Pancreas (tissue), 10 donors: ENCODE measurements at regions not wholly inside any gene's neighbourhood (a gene's known extent, or its start where the extent isn't known, plus 50 kb on each side); places are given as distances from the start of the nearest gene placed in this dataset.
A peak's percentile ranks its signal among the peaks of the same experiment; 100 is the strongest.

Experiments
- ATAC-seq, 4 donors: fragments of 200-7000 bp; cut with Tn5 transposase; one replicate each; pipeline versions ENCODE4 v1.8.0 to v1.9.1; 2020; ENCODE audit warnings: mild to moderate bottlenecking in 4 of 4, moderate library complexity in 4 of 4
- DNase-seq, 6 donors: peaks; one replicate each; pipeline ENCODE4 v3.0.0-alpha.2; 2020
- FAIRE-seq: peaks from 2 replicates; lab custom pipeline; 2012; peaks lifted over from hg19 to GRCh38; lab: Jason Lieb, UNC
- H3K27ac ChIP-seq, 4 donors: fragments of 200-600 bp; sonication (generic); 1 replicate in 3 of 4; 2 replicates in 1 of 4; pipeline versions ENCODE4 v1.5.0 to v1.8.0; 2020
- H3K27me3 ChIP-seq, 4 donors: fragments of 200-600 bp; one replicate each; pipeline ENCODE4 v1.8.0; 2021
- H3K36me3 ChIP-seq, 3 donors: fragments of 200-600 bp; sonication (generic) in 1 of 3; one replicate each; pipeline versions ENCODE4 v1.5.0 to v1.8.0; 2020 to 2021
- H3K4me1 ChIP-seq, 3 donors: fragments of 200-600 bp; one replicate each; pipeline ENCODE4 v1.8.0; 2021
- H3K4me3 ChIP-seq, 4 donors: fragments of 200-600 bp; sonication (generic) in 2 of 4; one replicate each; pipeline versions ENCODE4 v1.5.0 to v1.8.0; 2020 to 2021
- H3K9me3 ChIP-seq, 4 donors: fragments of 200-600 bp; one replicate each; pipeline ENCODE4 v1.8.0; 2021
- WGBS, 2 donors: extraction: QIAGEN DNeasy Blood & Tissue Kit; methylation state at CpG; one replicate each; pipeline ENCODE4 v1.1.7; 2013; 5-methylcytosine and 5-hydroxymethylcytosine counted together
- intact Hi-C, 3 donors: fragments of 100-400 bp; cut with DNase I; formaldehyde crosslinking; loops; one replicate each; pipeline versions ENCODE4 v1.11.1 to v1.14.2; 2022
- TF ChIP-seq, protein P1 (sequence below), 4 donors: fragments of 200-600 bp; sonication (generic) in 3 of 4; IDR thresholded peaks; one replicate each; pipeline versions ENCODE4 v1.5.0 to v1.8.0; 2021; ENCODE audit warnings: antibody characterized with exemption in 4 of 4
- donor health status: healthy with polysubstance abuse.
- donor health status: DM: no; HTN: no; CAD: no; lungs with moderate emphysema.
- donor health status: DM: no; HTN: no; CAD: no.
- donor health status: control.
- donor health status: control.
- donor health status: Bipolar disorder and iron deficiency.
- donor health status: DM: yes; HTN: yes; CAD: no.
- donor health status: DM: no; HTN: no; CAD: no.
- donor health status: DM: no; HTN: no; CAD: no.
- donor health status: DM: yes; HTN: yes; CAD: no.

DNA sequence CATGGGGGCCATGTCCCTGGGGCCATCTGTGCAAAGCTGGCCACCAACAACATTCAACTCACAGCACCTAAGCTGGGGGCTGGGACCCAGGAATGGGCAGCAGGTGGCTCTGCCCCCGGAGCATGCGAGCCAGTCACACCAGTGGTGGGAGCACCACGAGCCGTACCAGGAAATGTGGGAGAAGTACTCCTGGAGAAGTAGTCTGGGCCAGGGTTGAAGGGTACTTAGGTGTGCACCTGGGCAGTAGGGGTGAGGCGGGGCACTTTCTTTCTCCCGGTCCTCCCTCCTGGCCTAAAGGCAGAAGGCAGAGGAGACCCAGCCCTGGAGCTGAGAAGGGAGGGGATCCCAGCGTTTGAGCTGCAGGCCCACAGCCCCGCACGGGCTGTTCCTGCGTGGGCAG is 94.2 kb downstream of the PLXNA1 start:
- Histone ChIP-seq H3K27ac (no peak overlapping the region), H3K4me1 (no peaks in the 10 kb centered on the region), H3K27me3 (no peaks in the 10 kb centered on the region), H3K36me3 (no peaks in the 10 kb centered on the region), H3K4me3 (no peak overlapping the region), H3K9me3 (no peaks in the 10 kb centered on the region)
- DNase-seq (no peak), ATAC-seq (no peak), FAIRE-seq (no peak)
- TF ChIP-seq, protein P1, sequence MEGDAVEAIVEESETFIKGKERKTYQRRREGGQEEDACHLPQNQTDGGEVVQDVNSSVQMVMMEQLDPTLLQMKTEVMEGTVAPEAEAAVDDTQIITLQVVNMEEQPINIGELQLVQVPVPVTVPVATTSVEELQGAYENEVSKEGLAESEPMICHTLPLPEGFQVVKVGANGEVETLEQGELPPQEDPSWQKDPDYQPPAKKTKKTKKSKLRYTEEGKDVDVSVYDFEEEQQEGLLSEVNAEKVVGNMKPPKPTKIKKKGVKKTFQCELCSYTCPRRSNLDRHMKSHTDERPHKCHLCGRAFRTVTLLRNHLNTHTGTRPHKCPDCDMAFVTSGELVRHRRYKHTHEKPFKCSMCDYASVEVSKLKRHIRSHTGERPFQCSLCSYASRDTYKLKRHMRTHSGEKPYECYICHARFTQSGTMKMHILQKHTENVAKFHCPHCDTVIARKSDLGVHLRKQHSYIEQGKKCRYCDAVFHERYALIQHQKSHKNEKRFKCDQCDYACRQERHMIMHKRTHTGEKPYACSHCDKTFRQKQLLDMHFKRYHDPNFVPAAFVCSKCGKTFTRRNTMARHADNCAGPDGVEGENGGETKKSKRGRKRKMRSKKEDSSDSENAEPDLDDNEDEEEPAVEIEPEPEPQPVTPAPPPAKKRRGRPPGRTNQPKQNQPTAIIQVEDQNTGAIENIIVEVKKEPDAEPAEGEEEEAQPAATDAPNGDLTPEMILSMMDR (IDR thresholded peaks at IDR 0.05) = no peak
- 92 to 93% methylated on average over 10 of the region's 10 CpGs for WGBS, 2 donors
- intact Hi-C loops = no loop called here

DNA sequence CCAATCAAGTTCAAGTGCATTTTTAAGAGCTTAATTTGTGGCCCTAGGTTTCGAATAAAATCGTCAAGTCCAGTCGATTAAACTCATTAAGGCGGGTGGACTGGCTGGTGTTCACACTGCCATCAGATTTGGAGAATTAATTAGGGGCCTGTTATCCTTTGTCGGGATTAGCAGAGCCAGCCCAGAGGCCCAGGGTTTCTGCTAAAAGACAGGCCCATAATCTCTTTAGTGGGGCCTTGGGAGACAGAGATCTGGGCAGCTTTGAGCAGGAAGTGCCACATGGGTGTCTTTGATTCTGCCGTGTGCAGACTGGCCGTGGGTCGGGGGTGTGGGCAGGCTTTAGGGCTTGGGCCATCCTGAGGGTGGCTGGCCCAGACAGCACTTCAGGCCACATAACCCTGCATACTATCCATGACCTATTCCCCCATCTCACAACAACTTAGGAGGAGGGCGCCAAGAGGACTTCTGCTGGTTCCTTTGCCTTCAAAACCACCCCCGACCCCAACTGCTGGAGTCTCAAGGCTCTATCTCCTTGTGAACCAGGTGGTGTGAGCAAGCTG is 94.7 kb downstream of the PLXNA1 start:
- no peak for FAIRE-seq
- intact Hi-C loops = no loop called here
- DNase-seq = peak in 1 of 6 donors; percentile 32
- no peak overlapping the region for H3K4me3 ChIP-seq
- H3K27ac ChIP-seq = no peak overlapping the region
- TF ChIP-seq, protein P1 (IDR thresholded peaks at IDR 0.05) = no peak
- H3K36me3 ChIP-seq = no peaks in the 10 kb centered on the region
- H3K4me1 ChIP-seq = no peaks in the 10 kb centered on the region
- 86 to 92% methylated on average over 9 to 10 of the region's 10 CpGs for WGBS, 2 donors
- no peak for ATAC-seq
- no peaks in the 10 kb centered on the region for H3K27me3 ChIP-seq
- no peaks in the 10 kb centered on the region for H3K9me3 ChIP-seq

DNA sequence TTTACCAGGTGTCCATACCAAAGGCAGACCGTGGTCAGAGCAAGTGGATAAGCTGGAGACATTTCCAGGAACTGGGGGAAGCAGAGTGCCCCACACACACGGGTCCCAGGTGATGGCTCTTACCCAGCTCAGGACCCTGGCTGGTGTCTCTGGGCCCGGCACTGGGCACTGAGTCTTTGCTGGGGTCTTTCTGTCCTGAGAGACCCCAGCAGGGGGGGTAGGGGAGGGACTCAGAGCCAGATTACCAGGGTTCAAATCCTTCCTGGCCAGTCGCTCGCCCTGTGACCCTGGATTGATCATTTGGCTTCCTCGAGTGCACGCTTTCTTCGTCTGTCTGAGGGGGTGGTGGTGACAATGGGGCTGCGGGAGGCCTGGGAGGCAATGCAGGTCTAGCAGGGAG is 95.7 kb downstream of the PLXNA1 start:
- 86 to 95% methylated on average over 9 of the region's 9 CpGs for WGBS, 2 donors
- DNase-seq (peak in 1 of 6 donors; percentile 29), FAIRE-seq (no peak), ATAC-seq (no peak)
- no peaks in the 10 kb centered on the region for H3K36me3 ChIP-seq
- TF ChIP-seq, protein P1 (IDR thresholded peaks at IDR 0.05) = no peak
- H3K4me1 ChIP-seq = no peaks in the 10 kb centered on the region
- H3K9me3 ChIP-seq = no peaks in the 10 kb centered on the region
- no peak overlapping the region for H3K4me3 ChIP-seq
- H3K27ac ChIP-seq = no peak overlapping the region
- intact Hi-C loops = no loop called here
- no peaks in the 10 kb centered on the region for H3K27me3 ChIP-seq

DNA sequence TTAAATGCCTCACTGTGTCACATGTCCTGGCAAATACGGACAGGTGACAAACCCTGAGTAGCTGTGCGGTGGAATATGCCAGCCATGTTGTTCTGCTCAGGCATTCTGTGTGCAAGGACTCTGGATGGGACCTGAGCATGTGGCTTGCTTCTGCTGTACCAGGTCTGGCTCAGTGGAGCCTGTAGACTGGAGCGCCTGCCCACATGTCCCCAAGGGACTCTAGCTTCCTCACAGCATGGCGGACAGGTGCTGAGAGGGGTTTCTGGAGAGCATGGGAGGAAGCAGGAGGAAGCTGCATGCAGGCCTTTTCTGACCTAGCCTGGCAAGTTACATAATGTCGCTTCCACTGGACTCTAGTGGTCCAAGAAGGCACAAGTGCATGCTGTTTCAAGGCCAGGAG is 96.3 kb downstream of the PLXNA1 start:
- Histone ChIP-seq H3K4me1 (no peaks in the 10 kb centered on the region), H3K4me3 (no peak overlapping the region), H3K27me3 (no peaks in the 10 kb centered on the region), H3K36me3 (no peaks in the 10 kb centered on the region), H3K9me3 (no peaks in the 10 kb centered on the region), H3K27ac (no peak overlapping the region)
- no peak for FAIRE-seq
- intact Hi-C loops = no loop called here
- WGBS, 2 donors = 93 to 99% methylated on average over 5 of the region's 5 CpGs
- no peak for ATAC-seq
- no peak for DNase-seq
- TF ChIP-seq, protein P1 (IDR thresholded peaks at IDR 0.05) = no peak

DNA sequence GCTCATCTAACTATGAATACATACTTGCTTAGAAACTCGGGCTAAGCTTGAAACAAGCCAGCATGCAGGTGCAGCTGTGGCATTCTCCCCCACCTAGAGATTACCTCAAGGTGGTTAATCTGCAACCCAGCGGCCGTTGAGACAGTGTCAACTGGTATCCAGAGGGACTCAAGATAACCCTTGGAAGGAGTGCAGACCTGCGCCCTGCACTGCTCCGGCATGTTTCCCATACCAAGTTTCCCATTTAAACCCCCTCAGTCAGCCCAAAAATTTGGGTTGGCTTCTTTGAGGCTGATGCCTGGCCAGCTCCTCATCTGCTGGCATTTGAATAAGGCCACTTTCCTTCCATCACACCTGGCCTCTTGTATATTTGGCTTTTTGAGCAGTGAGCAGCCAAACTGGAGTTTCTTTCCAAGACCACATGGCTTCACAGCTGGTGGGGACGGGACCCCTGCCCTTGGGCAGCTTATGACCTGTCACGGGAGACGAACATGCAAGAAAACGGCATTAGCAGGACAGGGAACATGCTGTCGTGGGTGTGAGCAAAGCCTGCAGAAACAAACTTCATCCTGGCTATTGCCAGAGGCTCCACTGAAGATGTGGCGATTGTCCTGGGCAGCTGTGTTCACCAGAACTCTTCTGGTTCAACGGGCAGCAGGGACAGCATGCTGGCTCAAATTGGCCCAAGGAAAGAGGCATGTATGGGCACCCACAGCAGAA is 98.2 kb downstream of the PLXNA1 start:
- FAIRE-seq = no peak
- no peaks in the 10 kb centered on the region for H3K4me1 ChIP-seq
- intact Hi-C loops = no loop called here

More for the DNA sequence above, 98.2 kb downstream of the PLXNA1 start:
- Histone ChIP-seq H3K4me3 (no peak overlapping the region), H3K27me3 (no peaks in the 10 kb centered on the region), H3K9me3 (no peaks in the 10 kb centered on the region), H3K27ac (no peak overlapping the region), H3K36me3 (no peaks in the 10 kb centered on the region)
- DNase-seq (peak in 2 of 6 donors; percentile 12 to 25), ATAC-seq (no peak)
- TF ChIP-seq, protein P1 (IDR thresholded peaks at IDR 0.05) = no peak
- 67 to 72% methylated on average over 12 of the region's 12 CpGs for WGBS, 2 donors
